RWPE2 (cell line): ENCODE measurements at regions not wholly inside any gene's neighbourhood (a gene's known extent, or its start where the extent isn't known, plus 50 kb on each side); places are given as distances from the start of the nearest gene placed in this dataset.

Source experiments
- ATAC-seq: fragments of 200-7000 bp; cut with Tn5 transposase; 3 replicates; pipeline ENCODE4 v1.9.1; 2021; ENCODE audit warnings: low read depth
- DNase-seq: peaks from one replicate; pipeline ENCODE4 v3.0.0-alpha.2; 2020; ENCODE audit warnings: low spot score
- H3K27ac ChIP-seq: fragments of 450-650 bp; 2 replicates; pipeline ENCODE4 v1.5.1; 2017; ENCODE audit warnings: mild to moderate bottlenecking; ENCODE audit not compliant: poor library complexity, severe bottlenecking
- H3K27me3 ChIP-seq: fragments of 250-450 bp; sonication (Bioruptor Pico); 2 replicates; pipeline ENCODE4 v1.5.1; 2021; ENCODE audit warnings: mild to moderate bottlenecking, moderate library complexity; ENCODE audit not compliant: insufficient read depth, poor library complexity, severe bottlenecking
- H3K36me3 ChIP-seq: fragments of 250-450 bp; sonication (Bioruptor Pico); 2 replicates; pipeline ENCODE4 v1.5.1; 2020; ENCODE audit warnings: low read depth, mild to moderate bottlenecking, moderate library complexity
- H3K4me1 ChIP-seq: fragments of 250-450 bp; sonication (Bioruptor Pico); 2 replicates; pipeline ENCODE4 v1.5.1; 2021; ENCODE audit warnings: mild to moderate bottlenecking, moderate library complexity; ENCODE audit not compliant: insufficient read depth, poor library complexity, severe bottlenecking
- H3K4me3 ChIP-seq: fragments of 250-450 bp; sonication (Bioruptor Pico); 2 replicates; pipeline ENCODE4 v1.5.1; 2021; ENCODE audit warnings: mild to moderate bottlenecking, moderate library complexity; ENCODE audit not compliant: severe bottlenecking
- H3K9me3 ChIP-seq: fragments of 250-450 bp; sonication (Bioruptor Pico); 2 replicates; pipeline ENCODE4 v1.5.1; 2021; ENCODE audit warnings: mild to moderate bottlenecking, moderate library complexity; ENCODE audit not compliant: severe bottlenecking
- TF ChIP-seq, protein P1 (sequence below): fragments of 450-650 bp; IDR thresholded peaks from one replicate; pipeline ENCODE4 v1.5.1; 2017; ENCODE audit warnings: mild to moderate bottlenecking, moderate library complexity; ENCODE audit not compliant: poor library complexity, severe bottlenecking

DNA sequence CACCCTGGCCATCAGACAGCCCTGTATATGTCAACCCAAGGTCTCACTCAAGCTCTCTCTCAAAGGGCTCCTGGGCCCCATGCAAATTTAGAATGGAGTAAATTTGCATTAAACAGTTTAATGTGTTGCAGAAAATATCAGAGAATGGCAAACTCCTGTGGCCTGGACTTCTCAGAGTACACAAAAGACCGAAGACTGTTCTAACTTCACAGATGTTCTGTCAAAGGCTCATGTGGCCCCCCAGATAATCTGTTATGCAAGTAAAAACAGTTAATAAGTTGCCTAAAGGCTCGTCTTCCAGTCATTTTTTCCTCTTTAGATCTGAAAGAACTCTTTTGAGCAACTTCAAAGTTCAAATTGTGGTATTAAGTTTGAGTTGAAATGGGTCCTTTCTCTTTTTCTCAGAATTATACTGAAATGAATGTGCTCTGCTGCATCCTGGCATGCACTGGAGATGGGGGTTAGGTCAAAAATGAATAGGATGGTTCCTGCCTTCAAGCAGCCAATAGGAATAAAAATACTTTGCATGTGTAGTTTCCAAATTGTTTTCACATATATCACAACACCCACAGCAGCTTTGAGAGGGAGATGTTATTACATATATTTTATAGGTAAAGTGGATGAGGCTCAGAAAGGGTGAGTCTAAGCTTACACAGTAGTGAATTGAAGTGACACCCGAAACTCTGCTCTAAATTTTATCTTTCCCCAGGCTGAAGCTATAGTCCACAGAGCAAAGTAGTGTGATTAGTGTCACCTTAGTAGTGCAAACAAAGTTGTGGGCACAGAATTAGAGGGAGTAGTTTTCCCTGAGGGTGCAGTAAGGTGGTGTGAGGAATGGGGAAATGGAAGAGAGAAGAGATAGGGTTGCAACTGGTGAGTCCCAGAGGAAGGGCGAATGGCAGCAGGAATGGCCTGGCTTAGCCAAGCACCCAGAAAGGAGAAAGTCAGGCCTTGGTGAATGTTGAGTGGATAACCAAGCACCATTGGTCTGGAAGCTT is 205.0 kb upstream of the RFC3 start:
- TF ChIP-seq, protein P1, sequence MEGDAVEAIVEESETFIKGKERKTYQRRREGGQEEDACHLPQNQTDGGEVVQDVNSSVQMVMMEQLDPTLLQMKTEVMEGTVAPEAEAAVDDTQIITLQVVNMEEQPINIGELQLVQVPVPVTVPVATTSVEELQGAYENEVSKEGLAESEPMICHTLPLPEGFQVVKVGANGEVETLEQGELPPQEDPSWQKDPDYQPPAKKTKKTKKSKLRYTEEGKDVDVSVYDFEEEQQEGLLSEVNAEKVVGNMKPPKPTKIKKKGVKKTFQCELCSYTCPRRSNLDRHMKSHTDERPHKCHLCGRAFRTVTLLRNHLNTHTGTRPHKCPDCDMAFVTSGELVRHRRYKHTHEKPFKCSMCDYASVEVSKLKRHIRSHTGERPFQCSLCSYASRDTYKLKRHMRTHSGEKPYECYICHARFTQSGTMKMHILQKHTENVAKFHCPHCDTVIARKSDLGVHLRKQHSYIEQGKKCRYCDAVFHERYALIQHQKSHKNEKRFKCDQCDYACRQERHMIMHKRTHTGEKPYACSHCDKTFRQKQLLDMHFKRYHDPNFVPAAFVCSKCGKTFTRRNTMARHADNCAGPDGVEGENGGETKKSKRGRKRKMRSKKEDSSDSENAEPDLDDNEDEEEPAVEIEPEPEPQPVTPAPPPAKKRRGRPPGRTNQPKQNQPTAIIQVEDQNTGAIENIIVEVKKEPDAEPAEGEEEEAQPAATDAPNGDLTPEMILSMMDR: no peak
- H3K4me1 ChIP-seq: no peaks in the 10 kb centered on the region
- no peak for DNase-seq
- ATAC-seq: no peak
- no peaks in the 10 kb centered on the region for H3K36me3 ChIP-seq
- no peak overlapping the region for H3K4me3 ChIP-seq
- no peaks in the 10 kb centered on the region for H3K9me3 ChIP-seq
- no peak overlapping the region for H3K27ac ChIP-seq
- H3K27me3 ChIP-seq: no peaks in the 10 kb centered on the region

DNA sequence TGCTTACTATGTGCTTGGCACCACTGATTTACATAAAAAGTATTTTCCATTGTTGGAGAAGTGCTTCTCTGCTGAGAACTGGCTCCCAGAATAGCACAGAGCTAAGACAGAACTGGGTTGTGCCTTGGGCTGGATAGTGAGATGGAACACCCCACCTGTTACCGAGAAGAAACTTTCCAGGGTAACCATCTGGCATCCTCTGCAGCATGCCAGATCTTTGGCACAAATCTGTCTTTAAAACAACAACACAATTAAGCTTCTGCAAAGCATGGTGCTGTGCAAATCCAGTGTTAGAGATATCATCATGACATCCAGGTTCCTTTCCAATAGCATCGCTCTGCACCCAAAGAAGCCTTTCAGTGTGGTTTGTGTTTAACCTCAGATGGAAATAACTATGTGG is 202.5 kb upstream of the RFC3 start:
- Histone ChIP-seq H3K9me3 (no peaks in the 10 kb centered on the region), H3K27me3 (no peaks in the 10 kb centered on the region), H3K4me1 (no peaks in the 10 kb centered on the region), H3K4me3 (no peak overlapping the region), H3K27ac (no peak overlapping the region), H3K36me3 (no peaks in the 10 kb centered on the region)
- TF ChIP-seq, protein P1: no peak
- ATAC-seq (no peak), DNase-seq (no peak)

DNA sequence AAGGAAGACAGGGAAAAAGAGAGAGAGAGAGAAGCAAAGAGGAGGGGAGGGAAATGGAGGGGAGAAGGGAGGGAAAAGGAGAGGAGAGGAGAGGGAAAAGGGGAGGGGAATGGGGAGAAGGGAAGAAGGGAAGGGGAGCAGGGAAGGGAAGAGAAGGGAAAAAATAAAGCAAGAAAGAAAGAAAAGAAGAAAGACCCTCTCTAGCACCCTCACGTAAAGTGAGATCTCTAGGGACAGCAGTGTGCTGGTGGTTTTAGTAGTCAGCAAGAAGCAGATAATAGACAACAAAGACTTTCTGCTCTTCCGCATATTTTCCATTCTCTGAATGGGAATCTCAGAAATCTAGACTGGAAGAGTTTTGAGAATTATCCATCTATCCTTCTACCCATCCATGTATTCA is 201.8 kb upstream of the RFC3 start:
- Histone ChIP-seq H3K36me3 (no peaks in the 10 kb centered on the region), H3K27ac (no peak overlapping the region), H3K9me3 (no peaks in the 10 kb centered on the region), H3K4me1 (no peaks in the 10 kb centered on the region), H3K4me3 (no peak overlapping the region), H3K27me3 (no peaks in the 10 kb centered on the region)
- TF ChIP-seq, protein P1: no peak
- no peak for DNase-seq
- ATAC-seq: no peak

DNA sequence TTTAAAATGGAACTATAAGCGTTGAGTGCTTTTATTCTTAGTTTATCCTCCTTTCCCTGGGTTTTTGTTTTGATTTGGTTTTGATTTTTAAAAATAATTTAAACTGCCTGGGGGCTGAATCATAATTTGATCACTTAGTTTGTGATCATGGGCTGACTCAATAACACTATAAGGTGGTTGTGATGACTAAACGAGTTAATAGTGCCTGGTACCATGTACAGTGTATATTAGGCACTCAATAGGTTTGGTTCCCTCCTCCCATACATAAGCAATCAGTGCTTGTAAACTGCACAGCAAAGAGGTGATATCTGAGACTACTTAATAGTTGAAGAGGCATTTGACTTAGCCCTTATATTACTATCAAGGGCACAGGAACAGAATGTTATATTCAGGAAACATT is 200.9 kb upstream of the RFC3 start:
- no peaks in the 10 kb centered on the region for H3K4me1 ChIP-seq
- ATAC-seq (no peak), DNase-seq (no peak)
- no peaks in the 10 kb centered on the region for H3K9me3 ChIP-seq
- no peaks in the 10 kb centered on the region for H3K36me3 ChIP-seq
- H3K27me3 ChIP-seq: no peaks in the 10 kb centered on the region
- TF ChIP-seq, protein P1: no peak
- H3K4me3 ChIP-seq: no peak overlapping the region
- H3K27ac ChIP-seq: no peak overlapping the region

DNA sequence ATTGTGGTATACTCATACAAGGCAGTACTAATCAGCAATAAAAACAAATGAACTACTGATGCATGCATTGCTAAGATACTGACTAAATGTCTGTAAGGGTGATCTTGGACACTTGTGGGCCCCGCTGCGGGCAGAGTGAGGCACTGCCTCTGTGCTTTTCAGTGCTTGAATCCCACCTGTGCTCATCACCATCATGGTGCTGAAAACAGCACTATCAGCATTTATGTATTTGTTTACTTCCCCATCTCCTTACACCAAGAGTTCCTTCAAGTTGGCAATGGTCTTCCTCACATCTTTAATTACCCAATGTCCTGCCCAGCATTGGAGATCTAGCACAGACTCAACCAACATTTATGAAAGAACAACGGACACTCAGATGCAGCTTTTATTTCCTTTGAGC is 193.7 kb upstream of the RFC3 start:
- H3K27ac ChIP-seq: no peak overlapping the region
- no peak for ATAC-seq
- H3K4me1 ChIP-seq: no peaks in the 10 kb centered on the region
- TF ChIP-seq, protein P1: no peak
- H3K4me3 ChIP-seq: no peak overlapping the region
- H3K9me3 ChIP-seq: no peaks in the 10 kb centered on the region
- H3K27me3 ChIP-seq: no peaks in the 10 kb centered on the region
- no peak for DNase-seq
- H3K36me3 ChIP-seq: no peaks in the 10 kb centered on the region
